NOMO-1 treated with DMSO at 0.1 percent for 48 hours (cell line): ENCODE measurements at regions not wholly inside any gene's neighbourhood (a gene's known extent, or its start where the extent isn't known, plus 50 kb on each side); places are given as distances from the start of the nearest gene placed in this dataset.

Source experiments
- DNase-seq: peaks from one replicate; lab custom pipeline; 2025; ENCODE audit not compliant: unreplicated experiment; lab: John Stamatoyannopoulos, UW

GRCh38 chr13:73157031-73157430 is 98.2 kb downstream of the KLF5 start:
- no peak for DNase-seq

DNA sequence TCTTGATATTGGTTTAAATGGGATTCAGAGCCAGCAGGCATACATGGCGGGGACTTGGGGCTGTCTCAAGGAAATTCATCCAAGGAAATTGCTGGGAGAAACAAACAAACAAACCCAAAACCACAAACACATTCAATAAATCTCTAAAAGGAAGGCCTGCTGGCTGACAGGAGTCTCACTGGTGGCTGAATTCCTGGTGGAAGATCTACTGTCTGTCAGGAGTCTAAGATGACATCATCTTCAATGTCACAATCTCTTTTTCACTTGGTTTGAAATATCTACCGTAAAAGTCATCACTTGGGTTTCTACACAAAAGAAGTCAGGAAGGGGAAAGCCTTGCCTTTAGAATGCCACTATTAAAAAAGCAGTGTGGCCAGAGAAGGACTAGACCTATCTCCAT is 87.9 kb downstream of the KLF5 start:
- DNase-seq = no peak

DNA sequence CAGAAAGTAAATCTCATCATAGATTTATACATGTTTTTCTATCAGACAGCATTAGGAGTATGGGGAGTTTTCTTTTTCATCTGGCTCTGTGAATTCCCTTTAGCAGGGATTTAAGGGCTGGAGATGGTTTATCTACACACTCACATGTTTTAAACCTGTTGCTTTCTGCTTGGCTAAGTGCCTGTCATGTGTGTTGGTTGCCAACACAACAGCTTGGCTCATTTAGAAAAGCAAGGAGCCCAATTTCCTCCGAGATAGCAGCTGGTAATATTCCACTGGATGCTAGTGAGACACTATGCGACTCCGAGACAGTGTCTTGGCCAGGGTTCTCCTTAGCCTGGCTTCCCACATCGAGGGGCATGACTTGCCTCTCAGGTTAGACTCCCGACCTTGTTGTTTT is 83.3 kb downstream of the KLF5 start:
- no peak for DNase-seq

GRCh38 chr13:73141292-73141771 is 82.5 kb downstream of the KLF5 start:
- DNase-seq = no peak

DNA sequence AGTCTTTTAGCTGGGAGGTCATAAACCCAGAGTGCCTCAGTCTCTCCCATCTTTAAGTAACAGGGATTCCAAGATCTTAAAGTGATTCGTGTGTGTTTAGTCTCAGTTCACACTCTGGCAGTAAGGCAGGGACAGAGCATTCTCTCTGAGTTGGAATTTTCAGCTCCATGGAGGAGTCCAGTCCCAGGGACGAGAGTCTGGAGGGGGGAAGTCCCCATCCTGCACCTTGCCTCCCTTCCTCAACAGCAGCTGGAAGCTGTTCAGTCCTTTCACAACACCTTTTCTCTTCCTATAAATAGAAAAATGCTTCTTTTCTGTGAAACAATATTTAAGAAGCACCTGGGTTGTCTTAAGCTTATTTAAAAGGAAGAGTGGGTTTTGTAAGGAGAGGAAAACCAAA is 82.0 kb downstream of the KLF5 start:
- DNase-seq = no peak

DNA sequence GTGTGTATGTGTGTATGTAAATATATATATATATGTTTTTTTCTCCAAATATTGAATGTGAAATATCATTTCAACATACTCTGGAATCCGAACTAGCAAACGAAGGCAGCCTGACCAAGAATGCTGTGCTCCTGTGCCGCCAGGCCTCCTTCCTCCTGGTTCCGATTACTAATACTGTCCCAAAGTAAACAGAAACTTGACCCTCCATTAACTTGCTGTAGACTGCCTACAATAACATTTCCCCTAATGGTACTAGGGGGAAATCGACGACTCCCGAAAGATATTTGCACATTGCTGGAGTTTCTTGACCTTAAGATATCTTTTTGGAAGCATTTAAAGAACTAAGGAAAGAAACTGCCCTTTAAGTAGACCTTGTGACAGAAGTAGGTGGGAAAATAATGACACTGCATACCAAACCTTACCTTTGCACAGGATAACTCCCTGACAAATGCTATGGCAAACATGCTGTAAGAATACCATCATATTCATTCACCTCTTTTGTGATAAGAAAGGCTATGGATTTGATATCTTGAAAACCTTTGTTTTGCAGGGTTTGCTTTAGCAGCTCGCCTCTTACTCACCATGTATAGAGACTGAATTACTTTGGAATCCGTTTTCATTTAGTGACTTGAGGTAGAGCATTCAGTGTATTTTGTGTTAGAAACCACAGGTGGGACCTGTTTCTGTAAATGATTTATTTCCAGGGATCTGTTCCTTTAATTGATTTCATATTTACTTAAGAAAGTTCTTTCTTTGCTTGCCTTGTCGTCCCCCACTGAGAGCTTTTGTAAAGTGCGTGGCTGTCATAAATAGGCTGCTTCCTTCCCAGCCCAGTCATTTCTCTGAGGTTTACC is 80.1 kb downstream of the KLF5 start:
- DNase-seq = no peak

- DNase-seq = no peak
Measured at GRCh38 chr13:73138276-73138637, 79.5 kb downstream of the KLF5 start.

DNA sequence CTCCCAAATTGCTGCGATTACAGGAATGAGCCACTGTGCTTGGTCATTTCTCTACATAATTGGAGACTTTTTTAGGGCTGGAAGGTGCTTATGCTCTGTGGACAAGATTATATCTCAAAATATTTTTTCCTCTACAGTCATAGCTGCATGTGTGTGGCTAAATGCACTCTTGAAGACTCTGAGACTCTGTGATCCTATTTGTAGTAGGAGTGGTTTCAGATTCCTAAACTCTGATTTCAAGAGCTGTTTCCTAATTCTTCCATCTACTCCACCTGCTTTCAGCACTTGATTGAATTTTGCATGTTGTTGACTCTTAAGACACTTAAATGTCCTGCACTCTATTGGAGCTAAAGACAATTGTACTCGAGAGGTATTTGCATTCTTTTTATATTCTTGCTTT is 78.0 kb downstream of the KLF5 start:
- DNase-seq = no peak

- no peak for DNase-seq
Measured at GRCh38 chr13:73133531-73133930, 74.7 kb downstream of the KLF5 start.

DNA sequence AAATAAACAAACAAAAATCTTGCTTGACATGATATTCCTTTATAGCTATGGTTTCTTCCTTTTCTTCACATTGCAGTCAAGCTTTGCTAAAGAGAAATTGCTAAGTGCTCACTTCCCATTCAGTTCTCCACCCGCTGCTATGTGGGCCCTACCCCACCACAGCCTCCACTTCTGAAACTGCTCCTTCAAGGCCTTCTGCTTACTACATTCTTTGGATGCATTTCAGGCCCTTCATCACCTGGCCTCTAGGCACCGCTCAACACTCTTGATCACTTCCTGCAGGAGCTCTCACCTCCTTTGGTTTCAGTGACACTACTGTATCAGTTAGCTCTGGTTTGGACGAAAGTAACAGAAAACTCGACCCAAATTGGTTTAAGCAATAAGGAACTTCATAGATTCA is 72.4 kb downstream of the KLF5 start:
- no peak for DNase-seq

DNA sequence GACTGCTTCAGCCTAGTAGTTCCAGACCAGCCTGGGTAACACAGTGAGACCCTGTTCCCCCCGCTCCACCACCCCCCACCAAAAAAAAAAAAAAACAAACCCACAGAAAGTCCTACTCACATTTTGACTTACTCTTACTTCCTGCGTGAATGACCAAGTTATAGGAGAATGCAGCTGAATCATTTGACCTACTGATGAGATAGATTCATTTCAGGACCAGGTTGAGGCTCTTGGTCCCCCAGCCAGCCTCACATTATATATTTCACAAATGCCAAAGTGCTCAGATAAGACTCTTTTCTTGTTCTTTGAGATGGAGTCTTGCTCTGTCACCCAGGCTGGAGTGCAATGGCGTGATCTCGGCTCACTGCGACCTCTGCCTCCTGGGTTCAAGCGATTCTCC is 70.2 kb downstream of the KLF5 start:
- no peak for DNase-seq
